ENCODE measurements at regions not wholly inside any gene's neighbourhood (a gene's known extent, or its start where the extent isn't known, plus 50 kb on each side); places are given as distances from the start of the nearest gene placed in this dataset.

DNA sequence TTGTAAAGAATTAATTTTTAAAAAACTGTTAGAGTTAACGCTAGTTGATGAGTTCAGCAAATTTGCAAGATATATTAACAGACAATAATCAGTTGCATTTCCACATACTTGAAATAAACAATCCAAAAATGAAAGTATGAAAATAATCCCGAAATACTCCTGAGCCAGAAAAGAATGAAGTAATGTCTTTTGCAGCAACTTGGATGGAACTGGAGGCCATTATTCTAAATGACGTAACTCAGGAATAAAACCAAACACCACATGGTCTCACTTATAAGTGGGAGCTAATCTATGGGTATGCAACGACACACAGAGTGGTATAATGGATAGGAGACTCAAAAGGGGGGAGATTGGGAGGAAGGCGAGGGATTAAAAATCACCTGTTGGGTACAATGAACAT, 872.9 kb upstream of the GJE1 start:
- CTCF ChIA-PET, result no interaction called here
- H3K27ac Mint-ChIP-seq (ENCODE audit: low read depth, unreplicated experiment), result no peak overlapping the region
- H3K4me1 Mint-ChIP-seq (ENCODE audit: insufficient read depth, unreplicated experiment), result no peaks in the 10 kb centered on the region
- POLR2A ChIA-PET, result no interaction called here
- H3K9me3 Mint-ChIP-seq (ENCODE audit: unreplicated experiment), result no peaks in the 10 kb centered on the region
- H3K4me3 Mint-ChIP-seq (ENCODE audit: unreplicated experiment), result no peak overlapping the region
- TF ChIP-seq, protein P1, sequence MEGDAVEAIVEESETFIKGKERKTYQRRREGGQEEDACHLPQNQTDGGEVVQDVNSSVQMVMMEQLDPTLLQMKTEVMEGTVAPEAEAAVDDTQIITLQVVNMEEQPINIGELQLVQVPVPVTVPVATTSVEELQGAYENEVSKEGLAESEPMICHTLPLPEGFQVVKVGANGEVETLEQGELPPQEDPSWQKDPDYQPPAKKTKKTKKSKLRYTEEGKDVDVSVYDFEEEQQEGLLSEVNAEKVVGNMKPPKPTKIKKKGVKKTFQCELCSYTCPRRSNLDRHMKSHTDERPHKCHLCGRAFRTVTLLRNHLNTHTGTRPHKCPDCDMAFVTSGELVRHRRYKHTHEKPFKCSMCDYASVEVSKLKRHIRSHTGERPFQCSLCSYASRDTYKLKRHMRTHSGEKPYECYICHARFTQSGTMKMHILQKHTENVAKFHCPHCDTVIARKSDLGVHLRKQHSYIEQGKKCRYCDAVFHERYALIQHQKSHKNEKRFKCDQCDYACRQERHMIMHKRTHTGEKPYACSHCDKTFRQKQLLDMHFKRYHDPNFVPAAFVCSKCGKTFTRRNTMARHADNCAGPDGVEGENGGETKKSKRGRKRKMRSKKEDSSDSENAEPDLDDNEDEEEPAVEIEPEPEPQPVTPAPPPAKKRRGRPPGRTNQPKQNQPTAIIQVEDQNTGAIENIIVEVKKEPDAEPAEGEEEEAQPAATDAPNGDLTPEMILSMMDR (IDR thresholded peaks at IDR 0.05; ENCODE audit: unreplicated experiment), result no peak
- no peaks in the 10 kb centered on the region for H3K27me3 Mint-ChIP-seq (ENCODE audit: insufficient read depth, unreplicated experiment)
- intact Hi-C loops (cut with micrococcal nuclease), result no loop called here
- H3K36me3 Mint-ChIP-seq (ENCODE audit: insufficient read depth, unreplicated experiment), result no peaks in the 10 kb centered on the region
- BruUV-seq (replicated peaks), result no TSS peak
- DNase-seq (ENCODE audit: unreplicated experiment), result no peak

DNA sequence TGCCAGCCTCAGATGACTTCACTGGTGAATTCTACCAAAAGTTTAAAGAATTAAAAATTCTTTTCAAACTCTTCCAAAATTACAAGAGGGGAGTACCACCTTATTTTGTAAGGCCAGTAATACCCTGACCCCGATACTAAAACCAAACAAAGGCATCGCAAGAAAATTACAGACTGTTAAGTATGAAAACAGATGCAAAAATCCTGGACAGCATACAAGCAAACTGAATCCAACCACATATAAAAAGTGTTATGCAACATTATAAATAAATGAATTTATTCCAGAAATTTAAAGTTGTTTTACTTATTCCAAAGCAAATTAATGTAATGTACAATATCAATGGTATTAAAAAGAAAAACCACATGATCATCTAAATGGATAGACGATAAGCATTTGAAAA, 873.6 kb upstream of the GJE1 start:
- no TSS peak for BruUV-seq (replicated peaks)
- ChIA-PET POLR2A (no interaction called here), CTCF (no interaction called here)
- Mint-ChIP-seq H3K4me3 (ENCODE audit: unreplicated experiment) (no peak overlapping the region), H3K36me3 (ENCODE audit: insufficient read depth, unreplicated experiment) (no peaks in the 10 kb centered on the region), H3K27me3 (ENCODE audit: insufficient read depth, unreplicated experiment) (no peaks in the 10 kb centered on the region), H3K9me3 (ENCODE audit: unreplicated experiment) (no peaks in the 10 kb centered on the region), H3K27ac (ENCODE audit: low read depth, unreplicated experiment) (no peak overlapping the region), H3K4me1 (ENCODE audit: insufficient read depth, unreplicated experiment) (no peaks in the 10 kb centered on the region)
- TF ChIP-seq, protein P1 (IDR thresholded peaks at IDR 0.05; ENCODE audit: unreplicated experiment), result no peak
- intact Hi-C loops (cut with micrococcal nuclease), result no loop called here
- DNase-seq (ENCODE audit: unreplicated experiment), result no peak

DNA sequence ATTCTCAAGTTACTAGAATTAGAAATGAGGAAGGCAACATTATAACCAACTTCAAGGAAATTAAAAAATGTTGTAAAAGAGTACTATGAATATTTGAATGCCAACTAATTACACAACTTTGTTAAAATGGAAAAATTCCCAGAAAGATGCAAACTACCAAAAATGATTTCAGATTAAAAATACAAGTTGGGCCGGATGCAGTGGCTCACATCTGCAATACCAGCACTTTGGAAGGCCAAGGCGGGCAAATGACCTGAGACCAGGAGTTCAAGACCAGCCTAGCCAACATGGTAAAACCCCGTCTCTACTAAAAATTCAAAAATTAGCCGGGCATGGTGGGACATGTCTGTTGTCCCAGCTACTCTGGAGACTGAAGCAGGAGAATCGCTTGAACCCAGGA, 874.2 kb upstream of the GJE1 start:
- ChIA-PET CTCF (no interaction called here), POLR2A (no interaction called here)
- no peaks in the 10 kb centered on the region for H3K36me3 Mint-ChIP-seq (ENCODE audit: insufficient read depth, unreplicated experiment)
- no peaks in the 10 kb centered on the region for H3K9me3 Mint-ChIP-seq (ENCODE audit: unreplicated experiment)
- no TSS peak for BruUV-seq (replicated peaks)
- DNase-seq (ENCODE audit: unreplicated experiment), result no peak
- intact Hi-C loops (cut with micrococcal nuclease), result no loop called here
- H3K27ac Mint-ChIP-seq (ENCODE audit: low read depth, unreplicated experiment), result no peak overlapping the region
- H3K4me1 Mint-ChIP-seq (ENCODE audit: insufficient read depth, unreplicated experiment), result peaks cover under 1% of the 10 kb centered on the region
- H3K4me3 Mint-ChIP-seq (ENCODE audit: unreplicated experiment), result no peak overlapping the region
- TF ChIP-seq, protein P1 (IDR thresholded peaks at IDR 0.05; ENCODE audit: unreplicated experiment), result no peak
- no peaks in the 10 kb centered on the region for H3K27me3 Mint-ChIP-seq (ENCODE audit: insufficient read depth, unreplicated experiment)

DNA sequence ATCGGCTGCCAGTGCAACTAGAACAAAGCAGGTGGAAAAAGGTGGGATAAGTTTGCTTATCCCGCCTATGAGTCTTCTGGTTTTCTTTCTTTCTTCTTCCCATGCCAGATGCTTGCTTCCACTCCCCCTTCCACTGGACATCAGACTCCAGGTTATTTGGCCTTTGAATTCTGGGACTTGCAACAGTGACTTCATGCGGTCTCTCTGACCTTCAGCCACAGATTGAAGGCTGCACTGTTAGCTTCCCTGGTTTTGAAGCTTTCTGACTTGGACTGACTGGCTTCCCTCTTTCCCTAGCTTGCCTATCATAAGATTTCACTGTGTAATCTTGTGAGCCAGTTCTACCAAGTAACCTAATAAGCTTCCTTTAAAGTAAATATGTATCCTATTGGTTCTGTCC, 878.4 kb upstream of the GJE1 start:
- ChIA-PET POLR2A (no interaction called here), CTCF (no interaction called here)
- intact Hi-C loops (cut with micrococcal nuclease), result no loop called here
- peaks cover 6% of the 10 kb centered on the region for H3K4me1 Mint-ChIP-seq (ENCODE audit: insufficient read depth, unreplicated experiment)
- H3K4me3 Mint-ChIP-seq (ENCODE audit: unreplicated experiment), result no peak overlapping the region
- no peaks in the 10 kb centered on the region for H3K36me3 Mint-ChIP-seq (ENCODE audit: insufficient read depth, unreplicated experiment)
- no TSS peak for BruUV-seq (replicated peaks)
- no peaks in the 10 kb centered on the region for H3K9me3 Mint-ChIP-seq (ENCODE audit: unreplicated experiment)
- H3K27ac Mint-ChIP-seq (ENCODE audit: low read depth, unreplicated experiment), result peak overlapping the region; percentile 64
- TF ChIP-seq, protein P1 (IDR thresholded peaks at IDR 0.05; ENCODE audit: unreplicated experiment), result no peak
- H3K27me3 Mint-ChIP-seq (ENCODE audit: insufficient read depth, unreplicated experiment), result no peaks in the 10 kb centered on the region
- DNase-seq (ENCODE audit: unreplicated experiment), result no peak

Data from MCF 10A (cell line).